ENCODE measurements at regions not wholly inside any gene's neighbourhood (a gene's known extent, or its start where the extent isn't known, plus 50 kb on each side); places are given as distances from the start of the nearest gene placed in this dataset.

DNA sequence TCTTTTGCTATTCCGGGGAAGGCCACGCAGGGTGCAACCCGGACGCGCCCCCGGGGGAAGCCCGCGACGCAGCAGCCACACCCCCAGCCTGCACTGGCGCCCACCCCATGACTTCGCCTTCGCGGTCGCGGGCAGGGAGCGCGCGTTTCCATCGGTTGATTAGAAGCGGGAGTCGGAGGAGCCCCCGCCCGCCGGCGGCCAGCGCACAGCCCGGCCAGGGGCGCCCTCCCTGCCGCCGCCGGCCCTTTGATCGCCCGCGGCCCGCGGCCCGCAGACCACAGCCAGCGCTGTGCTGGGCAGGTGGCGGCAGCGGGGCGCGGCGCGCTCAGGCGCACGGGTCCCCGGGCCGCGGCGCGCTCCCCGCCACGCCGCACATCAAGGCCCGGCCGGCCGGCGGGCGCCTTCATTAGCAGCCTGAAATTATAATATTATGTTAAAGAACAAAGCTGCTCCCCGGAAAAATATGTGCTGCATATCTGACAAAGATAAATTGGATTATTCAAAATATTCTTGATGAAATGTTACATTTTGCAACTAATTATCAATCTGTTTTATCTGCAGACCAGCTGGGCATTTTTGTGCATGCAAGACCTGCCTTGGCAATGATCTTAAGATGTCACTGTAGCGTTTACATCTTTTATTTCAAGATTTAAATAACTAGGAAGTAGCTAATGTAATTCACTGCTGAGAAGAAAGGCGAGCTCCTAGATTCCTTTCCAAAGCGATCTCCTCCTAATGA is 160.7 kb upstream of the MKI67 start:
- peaks cover 2 to 20% of the 10 kb centered on the region in 2 experiments; a peak in 2 of 5 replicates for H3K27me3 ChIP-seq (ENCODE audit: control insufficient read depth in 1 of 2, insufficient read depth in 2 of 2, low read length in 2 of 2)
- intact Hi-C loops (cut with micrococcal nuclease; ENCODE audit: unreplicated experiment), result no loop called here
- FAIRE-seq, result no peak
- no peak for TF ChIP-seq ZBTB42 (CRISPR knock-in tag; IDR thresholded peaks at IDR 0.05)
- TF ChIP-seq, protein P1, sequence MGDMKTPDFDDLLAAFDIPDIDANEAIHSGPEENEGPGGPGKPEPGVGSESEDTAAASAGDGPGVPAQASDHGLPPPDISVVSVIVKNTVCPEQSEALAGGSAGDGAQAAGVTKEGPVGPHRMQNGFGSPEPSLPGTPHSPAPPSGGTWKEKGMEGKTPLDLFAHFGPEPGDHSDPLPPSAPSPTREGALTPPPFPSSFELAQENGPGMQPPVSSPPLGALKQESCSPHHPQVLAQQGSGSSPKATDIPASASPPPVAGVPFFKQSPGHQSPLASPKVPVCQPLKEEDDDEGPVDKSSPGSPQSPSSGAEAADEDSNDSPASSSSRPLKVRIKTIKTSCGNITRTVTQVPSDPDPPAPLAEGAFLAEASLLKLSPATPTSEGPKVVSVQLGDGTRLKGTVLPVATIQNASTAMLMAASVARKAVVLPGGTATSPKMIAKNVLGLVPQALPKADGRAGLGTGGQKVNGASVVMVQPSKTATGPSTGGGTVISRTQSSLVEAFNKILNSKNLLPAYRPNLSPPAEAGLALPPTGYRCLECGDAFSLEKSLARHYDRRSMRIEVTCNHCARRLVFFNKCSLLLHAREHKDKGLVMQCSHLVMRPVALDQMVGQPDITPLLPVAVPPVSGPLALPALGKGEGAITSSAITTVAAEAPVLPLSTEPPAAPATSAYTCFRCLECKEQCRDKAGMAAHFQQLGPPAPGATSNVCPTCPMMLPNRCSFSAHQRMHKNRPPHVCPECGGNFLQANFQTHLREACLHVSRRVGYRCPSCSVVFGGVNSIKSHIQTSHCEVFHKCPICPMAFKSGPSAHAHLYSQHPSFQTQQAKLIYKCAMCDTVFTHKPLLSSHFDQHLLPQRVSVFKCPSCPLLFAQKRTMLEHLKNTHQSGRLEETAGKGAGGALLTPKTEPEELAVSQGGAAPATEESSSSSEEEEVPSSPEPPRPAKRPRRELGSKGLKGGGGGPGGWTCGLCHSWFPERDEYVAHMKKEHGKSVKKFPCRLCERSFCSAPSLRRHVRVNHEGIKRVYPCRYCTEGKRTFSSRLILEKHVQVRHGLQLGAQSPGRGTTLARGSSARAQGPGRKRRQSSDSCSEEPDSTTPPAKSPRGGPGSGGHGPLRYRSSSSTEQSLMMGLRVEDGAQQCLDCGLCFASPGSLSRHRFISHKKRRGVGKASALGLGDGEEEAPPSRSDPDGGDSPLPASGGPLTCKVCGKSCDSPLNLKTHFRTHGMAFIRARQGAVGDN (CRISPR knock-in tag; IDR thresholded peaks at IDR 0.05), result no peak
- TF ChIP-seq PBX3 (CRISPR knock-in tag; IDR thresholded peaks at IDR 0.05; ENCODE audit: borderline replicate concordance), result no peak
- TF ChIP-seq CBX2 (IDR thresholded peaks at IDR 0.05; ENCODE audit: low read depth, low read length), result no peak
- TF ChIP-seq CBX2 (CRISPR knock-in tag; IDR thresholded peaks at IDR 0.05; ENCODE audit: low read depth), result no peak
- TF ChIP-seq, protein P2, sequence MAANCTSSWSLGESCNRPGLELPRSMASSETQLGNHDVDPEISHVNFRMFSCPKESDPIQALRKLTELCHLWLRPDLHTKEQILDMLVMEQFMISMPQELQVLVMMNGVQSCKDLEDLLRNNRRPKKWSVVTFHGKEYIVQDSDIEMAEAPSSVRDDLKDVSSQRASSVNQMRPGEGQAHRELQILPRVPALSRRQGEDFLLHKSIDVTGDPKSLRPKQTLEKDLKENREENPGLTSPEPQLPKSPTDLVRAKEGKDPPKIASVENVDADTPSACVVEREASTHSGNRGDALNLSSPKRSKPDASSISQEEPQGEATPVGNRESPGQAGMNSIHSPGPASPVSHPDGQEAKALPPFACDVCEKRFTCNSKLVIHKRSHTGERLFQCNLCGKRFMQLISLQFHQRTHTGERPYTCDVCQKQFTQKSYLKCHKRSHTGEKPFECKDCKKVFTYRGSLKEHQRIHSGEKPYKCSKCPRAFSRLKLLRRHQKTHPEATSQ (CRISPR knock-in tag; IDR thresholded peaks at IDR 0.05; ENCODE audit: borderline replicate concordance), result no peak
- no peak for TF ChIP-seq REXO4 (CRISPR knock-in tag; IDR thresholded peaks at IDR 0.05; ENCODE audit: borderline replicate concordance)
- no peak for TF ChIP-seq TAF15 (IDR thresholded peaks at IDR 0.05; ENCODE audit: low read depth, low read length, poor library complexity, severe bottlenecking)
- TF ChIP-seq ZNF430 (CRISPR knock-in tag; IDR thresholded peaks at IDR 0.05), result no peak
- TF ChIP-seq AHDC1 (CRISPR knock-in tag; IDR thresholded peaks at IDR 0.05; ENCODE audit: borderline replicate concordance), result no peak

More for the DNA sequence above, 160.7 kb upstream of the MKI67 start:
- 67% methylated on average over 32 of the region's 63 CpGs for WGBS (ENCODE audit: low lambda C conversion rate)
- H3K27ac ChIP-seq (ENCODE audit: extremely low read length, insufficient read depth, low read length), result no peak overlapping the region
- BruUV-seq (replicated peaks), result no TSS peak
- ATAC-seq, result no peak
- no peaks in the 10 kb centered on the region for H3K36me3 ChIP-seq (replicated peaks in 1 of 2; ENCODE audit: control insufficient read depth in 1 of 2, insufficient read depth in 2 of 2, low read length in 2 of 2)
- no peak overlapping the region for H3K4me2 ChIP-seq (ENCODE audit: low read depth, low read length)
- DNase-seq (ENCODE audit: low spot score), result no peak
- ChIA-PET CTCF (ENCODE audit: low intra/inter-chr PET ratio, low total read pairs) (no interaction called here), POLR2A (no interaction called here)
- no peaks in the 10 kb centered on the region for H3K79me2 ChIP-seq (ENCODE audit: insufficient read depth, low read length)
- no peak overlapping the region for H3K9ac ChIP-seq (ENCODE audit: insufficient read depth, low read depth, low read length)
- in situ Hi-C loops (cut with HindIII; ENCODE audit: extremely low pct_ligation_motif_present, low pct_unique_long_range_greater_than_20kb), result no loop called here
- H2AFZ ChIP-seq (ENCODE audit: low read length), result no peak overlapping the region
- H4K20me1 ChIP-seq (ENCODE audit: insufficient read depth, low read length), result no peaks in the 10 kb centered on the region
- H3K4me1 ChIP-seq (ENCODE audit: insufficient read depth, low read length), result no peaks in the 10 kb centered on the region
- no peak overlapping the region for H3K4me3 ChIP-seq (replicated peaks in 1 of 3; ENCODE audit: insufficient read depth in 1 of 3, low read depth in 2 of 3, low read length in 3 of 3)
- peaks cover 10% of the 10 kb centered on the region; the same call in 1 of the 2 replicates for H3K9me3 ChIP-seq (ENCODE audit: low read length)

All from HepG2 (cell line).